NT2/D1 (cell line): ENCODE measurements at regions not wholly inside any gene's neighbourhood (a gene's known extent, or its start where the extent isn't known, plus 50 kb on each side); places are given as distances from the start of the nearest gene placed in this dataset.
"Not testable (repeated sequence)": the region's sequence is repeated elsewhere in the genome, so short reads cannot be mapped to it uniquely, and the experiment has no call there.

Source experiments
- DNase-seq: peaks from one replicate; pipeline ENCODE4 v3.0.0-alpha.2; 2011; ENCODE audit warnings: low read depth, low spot score
- H3K27me3 ChIP-seq: 2 replicates; pipeline ENCODE4 v1.6.0; 2011; ENCODE audit warnings: mild to moderate bottlenecking; ENCODE audit not compliant: insufficient read length, insufficient read depth
- H3K36me3 ChIP-seq: 2 replicates; pipeline ENCODE4 v1.6.1; 2011; ENCODE audit warnings: mild to moderate bottlenecking, low read length, mixed read lengths; ENCODE audit not compliant: insufficient read depth, insufficient read length
- H3K4me1 ChIP-seq: 2 replicates; pipeline ENCODE4 v1.5.1; 2011; ENCODE audit not compliant: insufficient read depth, insufficient read length
- H3K4me3 ChIP-seq: 2 replicates; pipeline ENCODE4 v1.5.1; 2011; ENCODE audit warnings: low read depth; ENCODE audit not compliant: insufficient read length
- H3K9ac ChIP-seq: 2 replicates; pipeline ENCODE4 v1.6.0; 2011; ENCODE audit warnings: low read depth; ENCODE audit not compliant: insufficient read length
- H3K9me3 ChIP-seq: 2 replicates; pipeline ENCODE4 v1.5.1; 2011; ENCODE audit warnings: mild to moderate bottlenecking, low read length; ENCODE audit not compliant: insufficient read depth
- SUZ12 ChIP-seq: IDR thresholded peaks from 2 replicates; pipeline ENCODE4 v1.6.1; 2011; ENCODE audit not compliant: insufficient read length, insufficient read depth; ENCODE audit errors: extremely low read depth
- YY1 ChIP-seq: IDR thresholded peaks from 2 replicates; pipeline ENCODE4 v1.6.1; 2011; ENCODE audit not compliant: insufficient read length, insufficient read depth
- ZNF274 ChIP-seq: IDR thresholded peaks from 2 replicates; pipeline ENCODE4 v1.6.1; 2011; ENCODE audit warnings: mild to moderate bottlenecking, low read depth, low read length

GRCh38 chr12:93091886-93092648 is 163.0 kb upstream of the EEA1 start:
- no peaks in the 10 kb centered on the region for H3K27me3 ChIP-seq
- H3K9me3 ChIP-seq, result no peaks in the 10 kb centered on the region
- no peak overlapping the region for H3K4me3 ChIP-seq
- no peak overlapping the region for H3K9ac ChIP-seq
- no peak for DNase-seq
- no peaks in the 10 kb centered on the region for H3K36me3 ChIP-seq
- H3K4me1 ChIP-seq, result no peaks in the 10 kb centered on the region
- no peak for TF ChIP-seq SUZ12
- TF ChIP-seq ZNF274, result no peak
- TF ChIP-seq YY1, result no peak

DNA sequence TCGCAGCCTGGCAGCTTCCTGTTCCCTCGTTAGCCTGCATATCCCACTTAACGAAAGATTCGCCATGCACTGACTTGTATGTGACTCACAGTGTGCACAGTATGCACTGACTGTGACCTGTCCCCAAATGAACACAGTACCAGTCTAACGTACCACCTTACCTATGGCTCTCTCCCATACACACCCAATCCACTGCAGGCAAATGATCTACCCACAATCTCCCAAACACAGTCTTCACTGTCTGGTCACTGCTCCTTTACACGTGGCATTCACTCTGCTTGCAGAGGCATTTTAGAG is 163.5 kb upstream of the EEA1 start:
- H3K27me3 ChIP-seq, result no peaks in the 10 kb centered on the region
- H3K9ac ChIP-seq, result no peak overlapping the region
- no peak overlapping the region for H3K4me3 ChIP-seq
- TF ChIP-seq SUZ12 (no peak), YY1 (no peak), ZNF274 (no peak)
- no peaks in the 10 kb centered on the region for H3K9me3 ChIP-seq
- no peak for DNase-seq
- H3K36me3 ChIP-seq, result no peaks in the 10 kb centered on the region
- H3K4me1 ChIP-seq, result no peaks in the 10 kb centered on the region

DNA sequence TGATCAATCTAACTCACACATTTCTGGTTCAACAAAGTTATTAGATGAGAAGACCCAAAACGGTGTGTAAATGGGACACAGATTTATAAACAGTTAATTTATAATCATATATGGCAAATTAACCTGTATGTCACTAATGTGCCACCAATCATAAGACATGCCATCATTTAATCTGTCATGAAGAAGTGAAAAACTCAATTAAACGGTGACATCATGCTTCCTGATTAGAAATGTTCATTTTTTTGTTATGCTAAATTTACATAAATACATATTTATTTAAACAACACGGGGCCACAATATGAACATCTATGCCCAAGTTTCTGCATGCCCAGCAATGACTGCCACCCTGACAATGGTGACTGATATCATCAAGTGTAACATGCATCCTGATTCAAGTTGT is 164.1 kb upstream of the EEA1 start:
- H3K9ac ChIP-seq, result no peak overlapping the region
- H3K27me3 ChIP-seq, result no peaks in the 10 kb centered on the region
- H3K36me3 ChIP-seq, result no peaks in the 10 kb centered on the region
- H3K9me3 ChIP-seq, result no peaks in the 10 kb centered on the region
- DNase-seq, result no peak
- TF ChIP-seq YY1 (no peak), ZNF274 (no peak), SUZ12 (no peak)
- no peaks in the 10 kb centered on the region for H3K4me1 ChIP-seq
- no peak overlapping the region for H3K4me3 ChIP-seq

GRCh38 chr12:93094222-93094621 is 165.1 kb upstream of the EEA1 start:
- H3K27me3 ChIP-seq, DNase-seq, H3K36me3 ChIP-seq, H3K9ac ChIP-seq, H3K4me3 ChIP-seq, H3K4me1 ChIP-seq, H3K9me3 ChIP-seq: not testable (repeated sequence)

DNA sequence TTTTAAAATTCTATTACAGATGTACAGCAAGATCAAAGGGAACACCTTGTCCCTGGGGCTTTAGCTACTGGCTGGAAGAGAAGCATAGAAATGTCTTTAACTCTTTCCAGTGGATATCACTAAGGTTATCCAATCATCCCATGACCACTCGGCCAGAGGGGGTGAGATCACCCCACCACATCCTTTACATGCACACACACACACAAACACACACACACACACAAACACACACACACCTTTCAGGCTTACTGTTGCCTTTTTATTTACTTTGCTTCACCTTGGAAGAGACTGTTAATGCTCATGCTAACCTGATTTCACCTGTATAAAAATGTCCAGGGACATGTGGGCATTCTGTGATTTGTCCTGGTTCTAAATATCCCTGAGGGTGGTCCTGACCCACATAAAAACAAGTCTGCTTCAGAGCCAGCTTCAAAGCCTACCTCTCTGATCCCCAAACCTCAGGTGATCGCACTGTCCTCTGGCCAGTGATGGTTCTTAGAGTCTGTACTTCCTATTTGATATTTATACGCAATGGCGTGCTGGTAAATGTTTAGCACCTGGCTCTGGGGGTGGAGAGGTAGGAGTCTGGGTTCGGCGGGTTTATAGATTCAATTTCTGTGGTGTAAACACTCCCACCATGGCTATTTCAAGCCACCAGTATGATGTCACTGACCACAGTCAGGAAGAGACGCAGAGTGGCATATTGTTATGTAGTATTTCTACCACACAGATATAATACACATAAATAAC is 166.1 kb upstream of the EEA1 start:
- Histone ChIP-seq H3K4me3 (no peak overlapping the region), H3K4me1 (no peaks in the 10 kb centered on the region), H3K9me3 (no peaks in the 10 kb centered on the region), H3K36me3 (no peaks in the 10 kb centered on the region), H3K9ac (no peak overlapping the region), H3K27me3 (no peaks in the 10 kb centered on the region)
- no peak for TF ChIP-seq SUZ12
- TF ChIP-seq YY1, result no peak
- no peak for TF ChIP-seq ZNF274
- no peak for DNase-seq

DNA sequence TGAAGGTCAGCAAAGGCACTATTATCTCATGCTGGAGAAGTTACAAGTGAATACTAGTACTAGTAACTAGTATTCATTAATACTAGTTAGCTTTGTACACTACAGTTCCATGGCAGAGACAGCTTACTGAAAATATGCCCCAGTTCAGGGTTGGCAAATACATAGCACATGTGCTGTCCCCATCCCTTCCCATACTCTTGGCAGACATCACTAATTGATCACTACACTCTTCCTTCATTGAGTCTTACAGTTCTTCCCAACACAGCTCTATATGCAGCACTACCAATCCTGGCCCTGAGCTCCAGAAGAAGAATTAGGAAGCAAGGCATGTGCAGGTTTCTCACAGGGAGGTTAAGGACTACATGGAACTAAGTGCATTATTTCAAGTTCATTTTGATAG is 168.3 kb upstream of the EEA1 start:
- no peak for DNase-seq
- Histone ChIP-seq H3K4me3 (no peak overlapping the region), H3K9ac (no peak overlapping the region), H3K4me1 (no peaks in the 10 kb centered on the region), H3K36me3 (no peaks in the 10 kb centered on the region), H3K27me3 (no peaks in the 10 kb centered on the region), H3K9me3 (no peaks in the 10 kb centered on the region)
- no peak for TF ChIP-seq ZNF274
- TF ChIP-seq SUZ12, result no peak
- TF ChIP-seq YY1, result no peak

DNA sequence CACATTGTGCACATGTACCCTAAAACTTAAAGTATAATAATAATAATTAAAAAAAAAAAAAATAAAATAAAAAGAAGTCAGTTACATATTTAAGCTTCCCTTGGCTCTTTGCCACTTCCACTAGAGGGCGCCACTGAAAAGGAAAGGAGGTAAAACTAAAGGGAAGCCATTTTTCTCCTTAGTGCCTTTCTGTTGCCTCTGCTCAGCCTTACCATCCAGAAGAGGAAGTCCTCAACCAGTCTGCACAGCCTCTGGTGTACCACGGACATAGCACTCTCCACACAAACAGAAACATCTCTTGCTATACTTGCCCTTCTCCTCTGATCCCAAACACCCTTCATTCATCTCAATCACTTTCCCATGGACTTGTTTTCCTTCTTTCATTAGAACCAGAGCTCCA is 169.0 kb upstream of the EEA1 start:
- no peaks in the 10 kb centered on the region for H3K27me3 ChIP-seq
- TF ChIP-seq SUZ12, result no peak
- no peak for TF ChIP-seq YY1
- TF ChIP-seq ZNF274, result no peak
- H3K4me1 ChIP-seq, result no peaks in the 10 kb centered on the region
- no peak overlapping the region for H3K9ac ChIP-seq
- DNase-seq, result peak; percentile 47
- no peaks in the 10 kb centered on the region for H3K36me3 ChIP-seq
- H3K4me3 ChIP-seq, result no peak overlapping the region
- H3K9me3 ChIP-seq, result no peaks in the 10 kb centered on the region
